GM18519 (cell line): ENCODE measurements at regions not wholly inside any gene's neighbourhood (a gene's known extent, or its start where the extent isn't known, plus 50 kb on each side); places are given as distances from the start of the nearest gene placed in this dataset.

Experiments
- ATAC-seq: cut with Tn5 transposase; IDR thresholded peaks from one replicate; pipeline ENCODE4 v1.9.1; 2021; ENCODE audit warnings: mild to moderate bottlenecking, moderate library complexity; ENCODE audit not compliant: unreplicated experiment, low FRiP score

GRCh38 chr5:173823274-173823644, 64.9 kb upstream of the CPEB4 start:
- ATAC-seq = no peak

DNA sequence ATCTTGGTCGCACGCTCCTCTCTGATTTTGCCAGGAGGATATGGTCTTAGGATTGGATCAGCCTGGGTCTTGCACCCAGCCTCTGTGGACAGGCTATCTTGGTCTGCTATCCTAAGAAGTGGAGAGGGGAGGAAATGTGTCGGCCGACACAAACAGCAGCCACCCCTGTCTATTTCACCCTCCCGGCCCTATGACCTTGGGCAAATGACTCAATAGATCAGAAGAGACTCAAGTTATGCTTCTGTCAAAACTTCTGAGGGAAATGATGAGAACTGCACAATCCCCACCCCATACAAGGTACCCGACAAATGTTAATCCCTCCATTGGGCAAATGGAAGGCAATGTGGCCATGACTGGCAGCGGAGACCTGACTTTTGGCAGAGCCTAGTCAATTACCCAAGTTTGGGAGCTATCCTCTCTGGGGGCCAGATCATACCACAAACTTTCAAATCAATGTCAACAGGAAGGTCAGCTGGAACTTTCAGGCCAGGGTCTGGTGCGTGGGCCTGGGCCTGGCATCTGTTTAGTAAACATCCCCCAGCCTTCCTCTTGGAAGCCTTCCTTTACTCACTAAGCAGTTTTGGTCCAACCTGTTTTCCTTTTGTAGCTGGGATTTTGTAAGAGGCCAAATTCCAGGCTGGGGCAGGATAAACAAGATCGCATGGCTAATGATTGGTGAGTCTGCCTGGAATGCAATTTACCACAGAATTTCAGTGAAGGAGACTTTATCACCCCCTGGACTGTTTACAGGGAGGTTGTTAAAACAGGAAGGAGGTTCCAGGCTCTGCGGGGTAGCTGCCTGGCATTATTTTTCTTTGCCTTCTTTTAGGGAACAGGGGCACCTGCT, 64.2 kb upstream of the CPEB4 start:
- ATAC-seq = no peak

DNA sequence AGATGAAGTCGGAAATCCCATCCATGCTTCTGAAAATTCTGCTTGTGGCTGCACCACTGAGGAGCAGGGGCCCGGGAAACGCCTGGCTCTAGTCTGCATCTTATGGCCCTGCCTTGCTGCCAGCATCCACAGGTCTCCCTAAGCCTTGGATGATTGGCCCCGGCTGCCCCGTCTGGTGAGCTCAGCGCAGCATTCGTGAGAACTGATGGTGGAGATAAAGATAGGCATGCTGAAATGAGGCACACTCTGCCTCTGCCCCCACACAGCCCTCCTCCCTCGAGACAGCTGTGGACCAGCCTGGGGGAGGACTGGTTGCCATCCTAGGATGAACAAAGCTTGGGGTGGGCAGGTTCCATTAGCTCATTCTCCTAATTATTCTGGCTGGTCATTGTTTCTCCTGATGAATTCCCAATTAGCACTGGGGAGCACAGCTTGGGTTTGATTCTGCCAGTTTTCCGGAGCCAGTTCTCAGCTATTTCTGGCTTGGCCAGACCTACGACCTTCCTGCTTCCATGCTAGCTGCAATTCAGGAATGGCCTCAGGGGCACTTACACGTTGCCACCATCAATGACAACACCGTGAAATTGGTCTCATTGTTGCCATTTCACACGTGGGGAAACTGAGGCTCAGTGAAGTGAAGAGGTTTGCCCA, 62.8 kb upstream of the CPEB4 start:
- ATAC-seq = no peak

- no peak for ATAC-seq
Measured at GRCh38 chr5:173826086-173826427, 62.1 kb upstream of the CPEB4 start.

DNA sequence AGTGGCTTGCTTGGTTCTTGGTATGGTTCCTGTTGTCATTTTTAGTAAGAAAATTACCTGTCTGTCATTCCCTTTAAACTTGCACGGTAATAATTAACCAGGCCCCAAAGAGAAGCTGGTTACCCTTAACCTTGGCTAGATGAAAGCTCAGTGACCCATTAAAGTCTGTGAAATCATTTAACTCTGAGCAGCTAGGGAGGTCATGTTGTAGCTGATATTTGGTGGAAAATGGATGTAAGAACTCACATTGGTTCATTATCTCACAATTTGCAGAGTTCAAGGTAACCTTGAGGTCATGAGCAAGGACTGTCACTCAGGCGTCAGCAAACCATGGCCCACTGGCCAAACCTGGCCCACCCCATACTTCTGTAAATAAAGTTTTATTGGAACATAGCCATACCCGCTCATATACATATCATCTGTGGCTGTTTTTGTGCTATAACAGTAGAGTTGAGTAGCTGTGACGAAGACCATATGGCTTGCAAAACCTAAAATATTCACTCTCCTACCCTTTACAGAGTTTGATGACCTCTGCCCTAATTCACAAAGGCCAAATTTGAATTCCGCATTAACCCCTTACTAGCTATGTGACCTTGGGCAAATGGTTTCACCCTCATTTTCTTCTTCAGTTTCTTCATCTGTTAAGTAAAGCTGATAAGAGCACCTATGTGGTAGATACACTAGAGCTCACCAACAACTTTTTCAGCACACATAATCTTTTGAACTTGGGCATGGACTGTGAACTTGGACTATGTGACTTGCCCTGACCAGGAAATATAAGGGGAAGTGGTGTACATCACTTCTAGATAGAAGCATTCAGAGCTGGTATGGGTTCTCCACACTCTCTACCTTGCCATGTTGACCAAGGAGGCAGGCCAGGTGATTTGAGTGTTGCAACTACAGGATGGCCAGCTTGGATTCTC, 61.5 kb upstream of the CPEB4 start:
- no peak for ATAC-seq

GRCh38 chr5:173828952-173829351, 59.2 kb upstream of the CPEB4 start:
- no peak for ATAC-seq

DNA sequence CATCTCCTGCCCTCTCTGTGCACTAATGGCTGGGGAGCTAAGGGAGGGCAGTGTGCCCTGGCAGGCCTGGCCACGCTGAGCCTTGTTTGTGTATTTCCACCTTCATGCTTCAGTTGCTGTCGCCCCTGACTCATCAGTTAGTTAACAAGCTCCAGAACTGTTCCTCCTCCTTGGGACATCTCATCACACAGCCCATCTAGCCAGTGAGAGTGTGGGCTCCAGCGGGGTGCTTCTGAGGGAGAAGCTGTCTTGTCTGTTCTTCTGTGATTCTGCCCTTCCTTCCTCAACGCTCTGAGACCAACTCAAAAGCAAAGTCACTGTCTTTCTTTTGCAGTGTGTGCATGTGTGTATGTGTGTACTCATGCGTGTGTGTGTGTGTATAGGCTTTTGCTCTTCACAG, 58.3 kb upstream of the CPEB4 start:
- ATAC-seq = no peak

DNA sequence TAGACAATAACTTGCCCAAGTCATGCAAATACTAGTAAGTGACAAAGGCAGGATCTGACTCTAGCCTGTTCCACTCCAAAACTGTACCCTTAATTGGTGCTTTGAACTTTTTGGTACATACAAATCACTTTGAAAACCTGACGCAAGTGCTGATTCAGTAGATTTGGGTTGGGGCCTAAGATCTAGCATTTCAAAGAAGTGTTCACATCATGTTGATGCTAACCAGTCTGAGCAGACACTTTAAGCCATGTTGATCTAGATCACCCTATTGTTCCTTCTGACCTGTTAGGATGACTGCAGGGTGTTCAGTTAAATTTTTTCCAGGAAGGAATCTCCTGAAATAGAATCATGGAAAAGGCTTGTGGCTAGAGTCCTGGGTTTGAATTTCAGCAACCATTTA, 57.7 kb upstream of the CPEB4 start:
- ATAC-seq = no peak

GRCh38 chr5:173831196-173831914, 56.8 kb upstream of the CPEB4 start:
- ATAC-seq = no peak

- ATAC-seq = no peak
Measured at GRCh38 chr5:173832386-173832785, 55.8 kb upstream of the CPEB4 start.

- ATAC-seq = no peak
Measured at GRCh38 chr5:173833196-173833985, 54.8 kb upstream of the CPEB4 start.

GRCh38 chr5:173834071-173834771, 53.9 kb upstream of the CPEB4 start:
- ATAC-seq = no peak

DNA sequence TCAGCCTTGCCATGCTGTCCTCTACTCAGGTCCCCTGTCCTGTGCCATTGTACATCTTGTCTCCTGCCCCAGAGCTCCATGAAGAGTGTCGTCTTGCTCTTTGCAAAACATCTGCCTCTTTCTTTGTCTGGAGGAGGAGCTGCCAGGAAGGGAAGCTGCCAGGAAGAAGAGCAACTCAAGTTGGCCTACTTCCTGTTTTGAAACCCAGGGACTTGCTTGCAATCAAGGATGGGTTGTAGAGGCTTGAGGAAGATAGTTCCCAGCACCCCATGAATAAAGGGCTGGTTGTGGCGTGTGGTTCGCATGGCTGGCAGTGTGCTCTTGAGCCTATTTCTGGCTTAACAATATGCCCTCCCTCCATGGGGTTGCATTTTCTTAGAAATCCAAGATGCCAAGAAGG, 53.0 kb upstream of the CPEB4 start:
- ATAC-seq = no peak

DNA sequence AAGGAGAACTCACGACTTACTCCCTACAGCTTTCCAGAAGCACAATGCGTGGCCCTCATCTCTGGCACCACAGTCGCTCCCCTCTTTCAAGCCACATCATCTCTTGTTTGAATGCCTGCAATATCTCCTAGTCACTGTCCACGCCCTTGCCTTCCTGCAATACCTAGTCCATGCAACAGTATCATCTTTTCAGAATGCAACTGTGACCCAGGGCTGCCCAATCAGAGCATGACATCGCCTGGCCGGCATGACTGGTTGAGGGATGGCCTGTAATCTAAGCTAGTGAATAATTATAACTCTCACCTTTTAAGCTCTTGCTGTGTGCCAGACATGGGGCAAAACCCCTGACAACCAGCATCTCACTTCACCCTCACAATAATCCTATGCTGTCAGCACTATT, 52.5 kb upstream of the CPEB4 start:
- no peak for ATAC-seq

GRCh38 chr5:173837654-173838053, 50.5 kb upstream of the CPEB4 start:
- ATAC-seq = no peak
